Testis (tissue), 2 donors: ENCODE measurements at regions not wholly inside any gene's neighbourhood (a gene's known extent, or its start where the extent isn't known, plus 50 kb on each side); places are given as distances from the start of the nearest gene placed in this dataset.

Experiments
- DNase-seq: peaks from one replicate; pipeline ENCODE4 v3.0.0-alpha.2; 2019
- H3K27ac ChIP-seq, 2 donors: fragments of 200-600 bp; sonication (generic); one replicate each; pipeline ENCODE4 v1.5.1; 2019
- H3K27me3 ChIP-seq: fragments of 200-600 bp; sonication (generic); one replicate; pipeline ENCODE4 v1.5.1; 2019
- H3K36me3 ChIP-seq: fragments of 200-600 bp; sonication (generic); one replicate; pipeline ENCODE4 v1.5.1; 2017; ENCODE audit warnings: low read depth; ENCODE audit errors: missing control alignments
- H3K4me1 ChIP-seq: fragments of 200-600 bp; sonication (generic); one replicate; pipeline ENCODE4 v1.5.1; 2019
- H3K4me3 ChIP-seq, 2 donors: fragments of 200-600 bp; sonication (generic); one replicate each; pipeline ENCODE4 v1.5.1; 2017 to 2019
- H3K9me3 ChIP-seq: fragments of 200-600 bp; sonication (generic); one replicate; pipeline ENCODE4 v1.5.1; 2017
- POLR2A ChIP-seq: fragments of 450-650 bp; IDR thresholded peaks from one replicate; pipeline ENCODE4 v1.6.1; 2017; ENCODE audit warnings: antibody characterized with exemption, mild to moderate bottlenecking, moderate library complexity
- WGBS, 2 donors: methylation state at CpG; one replicate each; pipeline ENCODE4 v1.1.5; 2018; 5-methylcytosine and 5-hydroxymethylcytosine counted together
- intact Hi-C: fragments of 100-400 bp; cut with DNase I; formaldehyde crosslinking; loops from one replicate; pipeline ENCODE4 v1.15.1; 2023; ENCODE audit warnings: low total_unique reads
- TF ChIP-seq, protein P1 (sequence below), 3 experiments: fragments of 450-650 bp in 2 of 3; fragments of 200-600 bp in 1 of 3; sonication (generic) in 1 of 3; IDR thresholded peaks; one replicate each; pipeline ENCODE4 v1.5.1; 2016 to 2019; ENCODE audit warnings: antibody characterized with exemption in 3 of 3, mild to moderate bottlenecking in 2 of 3, moderate library complexity in 1 of 3

DNA sequence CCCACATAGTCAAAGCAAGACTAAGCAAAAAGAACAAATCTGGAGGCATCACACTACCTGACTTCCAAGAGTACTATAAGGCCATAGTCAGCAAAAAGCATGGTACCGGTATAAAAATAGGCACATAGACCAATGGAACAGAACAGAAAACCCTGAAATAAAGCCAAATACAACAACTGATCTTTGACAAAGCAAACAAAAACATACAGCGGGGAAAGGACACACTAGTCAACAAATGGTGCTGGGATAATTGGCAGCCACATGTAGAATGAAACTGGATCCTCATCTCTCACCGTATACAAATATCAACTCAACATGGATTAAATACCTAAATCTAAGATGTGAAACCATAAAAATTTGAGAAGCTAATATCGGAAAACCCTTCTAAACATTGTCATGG is 819.3 kb upstream of the FRG1 start:
- intact Hi-C loops = no loop called here
- H3K9me3 ChIP-seq = no peaks in the 10 kb centered on the region

DNA sequence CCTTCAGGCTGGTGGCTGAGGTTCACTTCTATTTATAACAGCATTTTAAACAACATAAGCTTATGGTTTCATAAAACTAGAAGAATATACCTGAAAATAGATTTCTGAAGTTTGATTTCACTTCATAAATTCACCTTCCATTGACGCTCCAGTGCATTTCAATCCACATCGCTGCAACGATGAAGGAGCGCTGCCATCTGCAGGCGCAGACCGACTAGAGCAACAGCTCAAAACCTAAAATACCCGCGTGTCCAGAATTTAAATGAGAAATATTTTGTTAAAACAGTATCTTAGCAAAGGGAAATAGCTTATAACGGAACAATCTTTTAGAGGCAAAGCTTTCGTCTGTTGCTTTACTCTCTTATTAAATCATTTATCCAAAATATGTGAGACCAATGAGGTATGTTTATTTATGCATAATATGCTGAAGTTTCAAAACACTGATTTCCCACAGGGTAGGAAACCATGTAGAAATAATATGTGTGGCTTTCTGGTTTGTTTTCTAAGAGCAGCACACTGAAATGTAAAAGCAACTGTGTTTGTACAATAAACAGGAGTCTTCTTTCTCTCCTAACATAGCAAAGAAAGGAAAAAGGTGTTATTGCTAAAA is 816.4 kb upstream of the FRG1 start:
- H3K4me3 ChIP-seq = no peak overlapping the region
- intact Hi-C loops = no loop called here
- TF ChIP-seq POLR2A = no peak
- TF ChIP-seq, protein P1, sequence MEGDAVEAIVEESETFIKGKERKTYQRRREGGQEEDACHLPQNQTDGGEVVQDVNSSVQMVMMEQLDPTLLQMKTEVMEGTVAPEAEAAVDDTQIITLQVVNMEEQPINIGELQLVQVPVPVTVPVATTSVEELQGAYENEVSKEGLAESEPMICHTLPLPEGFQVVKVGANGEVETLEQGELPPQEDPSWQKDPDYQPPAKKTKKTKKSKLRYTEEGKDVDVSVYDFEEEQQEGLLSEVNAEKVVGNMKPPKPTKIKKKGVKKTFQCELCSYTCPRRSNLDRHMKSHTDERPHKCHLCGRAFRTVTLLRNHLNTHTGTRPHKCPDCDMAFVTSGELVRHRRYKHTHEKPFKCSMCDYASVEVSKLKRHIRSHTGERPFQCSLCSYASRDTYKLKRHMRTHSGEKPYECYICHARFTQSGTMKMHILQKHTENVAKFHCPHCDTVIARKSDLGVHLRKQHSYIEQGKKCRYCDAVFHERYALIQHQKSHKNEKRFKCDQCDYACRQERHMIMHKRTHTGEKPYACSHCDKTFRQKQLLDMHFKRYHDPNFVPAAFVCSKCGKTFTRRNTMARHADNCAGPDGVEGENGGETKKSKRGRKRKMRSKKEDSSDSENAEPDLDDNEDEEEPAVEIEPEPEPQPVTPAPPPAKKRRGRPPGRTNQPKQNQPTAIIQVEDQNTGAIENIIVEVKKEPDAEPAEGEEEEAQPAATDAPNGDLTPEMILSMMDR (IDR thresholded peaks at IDR 0.05) = peak in 2 of 3 experiments; percentile 27 to 54
- H3K9me3 ChIP-seq = no peaks in the 10 kb centered on the region
- H3K27ac ChIP-seq = no peak overlapping the region
- DNase-seq = peak; percentile 64
- 22 to 24% methylated on average over 10 of the region's 10 CpGs for WGBS, 2 donors
- H3K4me1 ChIP-seq = no peaks in the 10 kb centered on the region
- no peaks in the 10 kb centered on the region for H3K36me3 ChIP-seq
- H3K27me3 ChIP-seq = no peaks in the 10 kb centered on the region

More for the DNA sequence above, 819.3 kb upstream of the FRG1 start:
- Histone ChIP-seq H3K36me3 (no peaks in the 10 kb centered on the region), H3K27ac (no peak overlapping the region), H3K4me3 (no peak overlapping the region), H3K4me1 (no peaks in the 10 kb centered on the region), H3K27me3 (no peaks in the 10 kb centered on the region)
- WGBS, 2 donors = 82 to 86% methylated on average over 4 of the region's 4 CpGs
- TF ChIP-seq, protein P1 (IDR thresholded peaks at IDR 0.05) = no peak
- no peak for TF ChIP-seq POLR2A
- DNase-seq = no peak

DNA sequence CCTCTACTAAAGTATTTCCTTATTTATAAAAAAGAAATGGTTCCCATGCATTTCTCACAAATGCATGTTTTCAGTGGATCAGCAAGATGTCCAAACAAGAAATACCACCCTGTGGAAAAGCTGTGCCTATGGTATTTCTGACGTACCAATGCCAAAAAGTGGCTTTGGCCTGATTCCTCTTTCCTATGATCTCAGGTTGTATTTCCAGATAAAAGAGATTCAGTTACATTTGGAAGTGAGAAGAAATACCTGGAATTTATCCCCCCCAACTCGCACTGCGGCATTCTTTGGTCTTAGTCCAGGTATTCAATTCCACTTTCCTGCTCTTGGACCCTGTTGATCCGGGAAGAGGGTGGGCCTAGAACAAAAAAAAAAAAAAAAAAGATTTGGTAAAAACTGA is 815.9 kb upstream of the FRG1 start:
- H3K27ac ChIP-seq = no peak overlapping the region
- no peaks in the 10 kb centered on the region for H3K36me3 ChIP-seq
- no peak overlapping the region for H3K4me3 ChIP-seq
- intact Hi-C loops = no loop called here
- no peaks in the 10 kb centered on the region for H3K4me1 ChIP-seq
- WGBS, 2 donors = 73 to 74% methylated on average over 4 of the region's 4 CpGs
- no peak for DNase-seq
- no peak for TF ChIP-seq POLR2A
- TF ChIP-seq, protein P1 (IDR thresholded peaks at IDR 0.05) = no peak
- H3K9me3 ChIP-seq = no peaks in the 10 kb centered on the region
- no peaks in the 10 kb centered on the region for H3K27me3 ChIP-seq

DNA sequence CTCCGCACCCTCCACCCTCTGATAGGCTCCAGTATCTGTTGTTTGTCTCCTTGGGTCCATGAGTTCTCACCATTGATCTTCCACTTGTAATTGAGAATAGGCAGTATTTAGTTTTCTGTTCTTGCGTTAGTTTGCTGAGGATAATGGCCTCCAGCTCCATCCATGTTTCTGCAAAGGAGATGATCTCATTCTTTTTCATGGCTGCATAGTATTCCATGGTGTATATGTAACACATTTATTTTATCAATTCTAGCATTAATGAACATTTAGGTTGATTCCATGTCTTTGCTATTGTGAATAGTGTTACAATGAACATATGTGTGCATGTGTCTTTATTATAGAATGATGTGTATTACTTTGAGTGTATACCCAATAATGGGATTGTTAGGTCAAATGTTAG is 814.6 kb upstream of the FRG1 start:
- Histone ChIP-seq H3K4me3 (no peak overlapping the region), H3K36me3 (no peaks in the 10 kb centered on the region), H3K4me1 (no peaks in the 10 kb centered on the region), H3K9me3 (no peaks in the 10 kb centered on the region), H3K27ac (no peak overlapping the region), H3K27me3 (no peaks in the 10 kb centered on the region)
- no peak for TF ChIP-seq POLR2A
- TF ChIP-seq, protein P1 (IDR thresholded peaks at IDR 0.05) = no peak
- no peak for DNase-seq
- 48 to 50% methylated on average over 2 of the region's 2 CpGs for WGBS, 2 donors
- intact Hi-C loops = no loop called here

DNA sequence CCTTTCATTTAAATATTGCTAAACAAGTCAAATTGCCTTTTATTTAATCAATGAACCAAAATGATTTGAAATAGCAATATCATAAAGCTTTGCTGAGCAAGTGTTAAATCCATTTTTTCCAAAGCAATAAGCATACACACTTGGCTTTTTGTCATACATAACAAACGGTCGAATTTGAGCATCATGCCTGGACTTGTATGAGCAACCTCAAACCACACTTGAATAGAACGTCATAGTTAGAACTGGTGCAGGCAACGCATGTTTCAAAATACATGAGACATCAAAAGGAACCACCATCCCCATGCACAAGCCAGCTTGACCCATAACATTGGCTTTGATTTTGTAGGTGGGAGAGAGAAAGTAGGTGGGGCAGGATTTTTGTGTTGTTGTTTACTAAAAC is 812.3 kb upstream of the FRG1 start:
- no peaks in the 10 kb centered on the region for H3K27me3 ChIP-seq
- intact Hi-C loops = no loop called here
- no peak overlapping the region for H3K4me3 ChIP-seq
- WGBS, 2 donors = 81 to 89% methylated on average over 4 of the region's 4 CpGs
- no peak for TF ChIP-seq POLR2A
- TF ChIP-seq, protein P1 (IDR thresholded peaks at IDR 0.05) = no peak
- H3K9me3 ChIP-seq = no peaks in the 10 kb centered on the region
- DNase-seq = no peak
- H3K27ac ChIP-seq = no peak overlapping the region
- no peaks in the 10 kb centered on the region for H3K36me3 ChIP-seq
- H3K4me1 ChIP-seq = no peaks in the 10 kb centered on the region
